HG03135 (cell line): ENCODE measurements at regions not wholly inside any gene's neighbourhood (a gene's known extent, or its start where the extent isn't known, plus 50 kb on each side); places are given as distances from the start of the nearest gene placed in this dataset.
"Not testable (repeated sequence)": the region's sequence is repeated elsewhere in the genome, so short reads cannot be mapped to it uniquely, and the experiment has no call there.

Experiments
- ATAC-seq: cut with Tn5 transposase; IDR thresholded peaks from one replicate; pipeline ENCODE4 v1.9.1; 2021; ENCODE audit warnings: mild to moderate bottlenecking, moderate library complexity; ENCODE audit not compliant: unreplicated experiment

GRCh38 chr10:124193309-124193696 is 99.9 kb upstream of the CHST15 start:
- no peak for ATAC-seq

GRCh38 chr10:124192664-124193308 is 99.4 kb upstream of the CHST15 start:
- not testable (repeated sequence) for ATAC-seq

- ATAC-seq, result not testable (repeated sequence)
Observed at GRCh38 chr10:124190476-124190875, 97.1 kb upstream of the CHST15 start.

- ATAC-seq, result no peak
Observed at GRCh38 chr10:124186956-124187355, 93.6 kb upstream of the CHST15 start.

GRCh38 chr10:124185084-124185483 is 91.7 kb upstream of the CHST15 start:
- no peak for ATAC-seq

GRCh38 chr10:124184208-124184830 is 90.9 kb upstream of the CHST15 start:
- no peak for ATAC-seq

- no peak for ATAC-seq
Observed at GRCh38 chr10:124183617-124184016, 90.2 kb upstream of the CHST15 start.

GRCh38 chr10:124182088-124182541 is 88.7 kb upstream of the CHST15 start:
- no peak for ATAC-seq

GRCh38 chr10:124181656-124182055 is 88.3 kb upstream of the CHST15 start:
- ATAC-seq, result no peak

- no peak for ATAC-seq
Observed at GRCh38 chr10:124180947-124181549, 87.7 kb upstream of the CHST15 start.

- ATAC-seq, result no peak
Observed at GRCh38 chr10:124180044-124180745, 86.8 kb upstream of the CHST15 start.

GRCh38 chr10:124179308-124180043 is 86.1 kb upstream of the CHST15 start:
- no peak for ATAC-seq

- ATAC-seq, result no peak
Observed at GRCh38 chr10:124177180-124177518, 83.8 kb upstream of the CHST15 start.

GRCh38 chr10:124176349-124177179 is 83.2 kb upstream of the CHST15 start:
- ATAC-seq, result no peak

- ATAC-seq, result no peak
Observed at GRCh38 chr10:124175701-124176348, 82.4 kb upstream of the CHST15 start.

GRCh38 chr10:124174673-124175645 is 81.6 kb upstream of the CHST15 start:
- no peak for ATAC-seq

GRCh38 chr10:124174071-124174566 is 80.7 kb upstream of the CHST15 start:
- ATAC-seq, result no peak

- no peak for ATAC-seq
Observed at GRCh38 chr10:124173298-124173900, 80.0 kb upstream of the CHST15 start.
